GM10266 (cell line): ENCODE measurements at regions not wholly inside any gene's neighbourhood (a gene's known extent, or its start where the extent isn't known, plus 50 kb on each side); places are given as distances from the start of the nearest gene placed in this dataset.

Experiments
- DNase-seq: peaks from one replicate; pipeline ENCODE4 v3.0.0; 2012; ENCODE audit errors: extremely low spot score
- CTCF ChIP-seq: IDR thresholded peaks from 2 replicates; pipeline ENCODE4 v1.5.1; 2012; ENCODE audit warnings: mild to moderate bottlenecking, low read depth; ENCODE audit not compliant: control insufficient read depth, insufficient read depth; ENCODE audit errors: missing control alignments

- no peak for TF ChIP-seq CTCF
- DNase-seq: no peak
These were observed 1063.1 kb downstream of the NTRK3 start for GRCh38 chr15:87193481-87193880.

GRCh38 chr15:87167706-87168105, 1088.0 kb downstream of the AGBL1 start:
- TF ChIP-seq CTCF: no peak
- no peak for DNase-seq

GRCh38 chr15:87167055-87167454, 1087.4 kb downstream of the AGBL1 start:
- no peak for DNase-seq
- TF ChIP-seq CTCF: no peak

- no peak for DNase-seq
- TF ChIP-seq CTCF: no peak
These were observed 1076.1 kb downstream of the AGBL1 start for GRCh38 chr15:87155771-87156170.

- no peak for DNase-seq
- TF ChIP-seq CTCF: no peak
These were observed 1075.1 kb downstream of the AGBL1 start for GRCh38 chr15:87154761-87155160.

GRCh38 chr15:87151202-87151748, 1071.6 kb downstream of the AGBL1 start:
- TF ChIP-seq CTCF: no peak
- DNase-seq: no peak

GRCh38 chr15:87145696-87146095, 1066.0 kb downstream of the AGBL1 start:
- DNase-seq: no peak
- TF ChIP-seq CTCF: no peak
